ENCODE measurements at regions not wholly inside any gene's neighbourhood (a gene's known extent, or its start where the extent isn't known, plus 50 kb on each side); places are given as distances from the start of the nearest gene placed in this dataset.

DNA sequence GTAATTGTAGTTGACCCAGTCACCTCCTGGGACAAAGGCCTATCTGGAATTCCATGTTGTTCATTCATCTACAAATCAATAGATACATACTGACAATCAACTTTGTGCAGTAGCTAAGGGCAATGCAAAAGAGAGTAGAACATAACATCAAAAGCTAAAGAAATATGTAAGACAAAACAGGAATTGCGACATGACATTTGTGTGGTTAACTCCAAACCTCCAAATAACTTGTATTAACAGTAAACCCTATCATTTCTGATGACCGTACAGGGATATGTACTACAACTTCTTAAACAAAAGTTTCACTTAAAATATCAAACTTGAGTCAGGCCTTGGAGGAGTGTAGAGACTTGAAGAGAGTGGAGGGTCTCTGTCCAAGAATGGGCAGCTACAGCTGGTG lies 317.6 kb downstream of the SPATA17 start:
- TF ChIP-seq, protein P1, sequence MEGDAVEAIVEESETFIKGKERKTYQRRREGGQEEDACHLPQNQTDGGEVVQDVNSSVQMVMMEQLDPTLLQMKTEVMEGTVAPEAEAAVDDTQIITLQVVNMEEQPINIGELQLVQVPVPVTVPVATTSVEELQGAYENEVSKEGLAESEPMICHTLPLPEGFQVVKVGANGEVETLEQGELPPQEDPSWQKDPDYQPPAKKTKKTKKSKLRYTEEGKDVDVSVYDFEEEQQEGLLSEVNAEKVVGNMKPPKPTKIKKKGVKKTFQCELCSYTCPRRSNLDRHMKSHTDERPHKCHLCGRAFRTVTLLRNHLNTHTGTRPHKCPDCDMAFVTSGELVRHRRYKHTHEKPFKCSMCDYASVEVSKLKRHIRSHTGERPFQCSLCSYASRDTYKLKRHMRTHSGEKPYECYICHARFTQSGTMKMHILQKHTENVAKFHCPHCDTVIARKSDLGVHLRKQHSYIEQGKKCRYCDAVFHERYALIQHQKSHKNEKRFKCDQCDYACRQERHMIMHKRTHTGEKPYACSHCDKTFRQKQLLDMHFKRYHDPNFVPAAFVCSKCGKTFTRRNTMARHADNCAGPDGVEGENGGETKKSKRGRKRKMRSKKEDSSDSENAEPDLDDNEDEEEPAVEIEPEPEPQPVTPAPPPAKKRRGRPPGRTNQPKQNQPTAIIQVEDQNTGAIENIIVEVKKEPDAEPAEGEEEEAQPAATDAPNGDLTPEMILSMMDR (IDR thresholded peaks at IDR 0.05) = no peak
- TF ChIP-seq POLR2A (IDR thresholded peaks at IDR 0.05) = no peak
